GM10248 (cell line): ENCODE measurements at regions not wholly inside any gene's neighbourhood (a gene's known extent, or its start where the extent isn't known, plus 50 kb on each side); places are given as distances from the start of the nearest gene placed in this dataset.
A peak's percentile ranks its signal among the peaks of the same experiment; 100 is the strongest.

ENCODE experiments used
- CTCF ChIA-PET: fragments of 300-600 bp; sonication (Branson Sonifier 250); formaldehyde crosslinking; extraction: SDS; loops from one replicate; lab custom pipeline; 2021; ENCODE audit warnings: antibody characterized with exemption; lab: Yijun Ruan, JAX
- POLR2A ChIA-PET: fragments of 350-650 bp; sonication (Branson Sonifier 250); formaldehyde crosslinking; extraction: SDS; loops from one replicate; lab custom pipeline; 2020; ENCODE audit warnings: antibody characterized with exemption; lab: Yijun Ruan, JAX
- DNase-seq: peaks from one replicate; pipeline ENCODE4 v3.0.0; 2012; ENCODE audit errors: extremely low spot score
- TF ChIP-seq, protein P1 (sequence below): IDR thresholded peaks from 2 replicates; pipeline ENCODE4 v1.5.1; 2012; ENCODE audit warnings: mild to moderate bottlenecking, low read depth; ENCODE audit errors: extremely low read depth, missing control alignments, control extremely low read depth

DNA sequence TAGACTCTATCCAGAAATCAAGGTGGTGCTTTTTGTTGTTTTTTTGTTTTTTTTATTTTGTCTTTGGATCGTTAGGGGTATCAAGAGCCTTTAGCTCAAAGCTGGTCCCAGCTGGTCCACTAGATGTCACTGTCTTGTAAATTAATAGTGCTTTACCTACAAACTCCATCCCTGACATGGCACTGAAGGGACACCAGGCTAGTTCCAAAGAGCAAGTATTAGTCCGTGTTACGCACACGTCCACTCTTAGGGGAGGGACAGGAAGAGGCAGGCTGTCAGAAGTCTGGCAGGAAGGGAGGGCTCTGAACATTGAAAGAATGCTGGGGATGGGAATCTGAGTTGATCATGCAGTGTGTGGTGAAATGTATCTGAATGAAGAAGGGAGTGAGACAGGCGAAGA is 85.9 kb upstream of the CCBE1 start:
- POLR2A ChIA-PET, result no interaction called here
- peak; percentile 59 for DNase-seq
- TF ChIP-seq, protein P1, sequence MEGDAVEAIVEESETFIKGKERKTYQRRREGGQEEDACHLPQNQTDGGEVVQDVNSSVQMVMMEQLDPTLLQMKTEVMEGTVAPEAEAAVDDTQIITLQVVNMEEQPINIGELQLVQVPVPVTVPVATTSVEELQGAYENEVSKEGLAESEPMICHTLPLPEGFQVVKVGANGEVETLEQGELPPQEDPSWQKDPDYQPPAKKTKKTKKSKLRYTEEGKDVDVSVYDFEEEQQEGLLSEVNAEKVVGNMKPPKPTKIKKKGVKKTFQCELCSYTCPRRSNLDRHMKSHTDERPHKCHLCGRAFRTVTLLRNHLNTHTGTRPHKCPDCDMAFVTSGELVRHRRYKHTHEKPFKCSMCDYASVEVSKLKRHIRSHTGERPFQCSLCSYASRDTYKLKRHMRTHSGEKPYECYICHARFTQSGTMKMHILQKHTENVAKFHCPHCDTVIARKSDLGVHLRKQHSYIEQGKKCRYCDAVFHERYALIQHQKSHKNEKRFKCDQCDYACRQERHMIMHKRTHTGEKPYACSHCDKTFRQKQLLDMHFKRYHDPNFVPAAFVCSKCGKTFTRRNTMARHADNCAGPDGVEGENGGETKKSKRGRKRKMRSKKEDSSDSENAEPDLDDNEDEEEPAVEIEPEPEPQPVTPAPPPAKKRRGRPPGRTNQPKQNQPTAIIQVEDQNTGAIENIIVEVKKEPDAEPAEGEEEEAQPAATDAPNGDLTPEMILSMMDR, result peak; percentile 77
- CTCF ChIA-PET, result interaction anchor here (0.6 to 4.3 kb wide), 16 partner anchors 9 to 771 kb away, joined by 3 to 68 read pairs (median 4); partner anchors contain the start of gene CCBE1

DNA sequence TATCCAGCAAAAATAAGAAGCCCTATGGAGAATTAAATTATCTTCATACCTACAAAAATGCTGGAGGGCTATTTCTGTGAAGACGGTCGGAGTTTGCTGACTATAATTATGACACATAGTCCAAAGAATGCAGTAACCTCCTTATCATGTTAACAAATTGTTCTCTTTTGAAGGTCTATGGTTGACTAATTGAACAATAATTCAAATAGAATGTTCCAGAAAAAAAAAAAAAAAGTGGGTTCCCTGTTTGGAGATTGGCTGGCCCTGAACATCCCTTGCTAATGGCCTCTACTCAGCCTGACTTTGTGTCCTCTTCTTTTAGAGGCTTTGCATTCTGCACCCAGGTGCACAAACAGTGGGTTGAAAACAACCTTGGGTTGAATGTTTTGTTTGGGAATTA is 82.8 kb upstream of the CCBE1 start:
- no peak for DNase-seq
- ChIA-PET POLR2A (no interaction called here), CTCF (interaction anchor here (1.0 to 4.3 kb wide), 2 partner anchors 13 to 43 kb away, joined by 3 to 68 read pairs; no protein-coding TSS in a partner anchor)
- TF ChIP-seq, protein P1, result no peak

DNA sequence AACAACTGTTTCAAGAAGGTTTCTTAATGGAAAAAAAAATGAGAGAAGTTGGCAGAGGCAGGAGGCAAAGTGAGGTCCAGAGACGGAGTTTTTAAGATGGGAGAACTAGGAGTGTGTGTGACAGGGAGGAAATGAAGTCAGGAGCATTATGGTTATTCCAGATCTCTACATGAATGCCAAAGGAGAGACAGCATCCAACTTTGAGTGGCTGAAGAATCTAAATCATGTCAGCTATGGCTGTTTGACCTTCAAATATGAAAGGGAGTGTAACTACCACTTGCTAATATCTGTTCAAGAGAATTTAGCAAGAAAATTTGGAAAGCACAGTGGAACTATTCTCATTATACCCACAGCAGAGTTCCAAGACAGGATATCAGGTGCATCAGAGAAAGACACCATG is 81.2 kb upstream of the CCBE1 start:
- DNase-seq, result no peak
- POLR2A ChIA-PET, result no interaction called here
- TF ChIP-seq, protein P1, result no peak
- CTCF ChIA-PET, result no interaction called here

DNA sequence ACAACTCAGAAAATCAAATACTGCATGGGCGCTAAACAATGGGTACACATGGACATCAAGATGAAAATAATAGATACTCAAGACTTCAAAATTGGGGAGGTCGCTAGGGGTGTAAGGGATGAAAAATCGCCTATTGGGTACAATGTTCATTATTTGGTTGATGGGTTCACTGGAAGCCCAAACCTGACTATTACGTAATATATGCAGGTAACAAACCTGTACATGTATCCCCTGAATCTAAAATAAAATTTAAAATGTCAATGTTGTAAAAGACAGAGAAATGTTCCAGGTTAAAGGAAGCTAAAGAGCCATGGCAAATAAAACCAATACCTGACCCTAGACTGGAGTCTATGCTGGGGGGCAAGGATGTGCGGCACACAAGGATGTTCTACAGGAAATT is 80.4 kb upstream of the CCBE1 start:
- CTCF ChIA-PET, result no interaction called here
- POLR2A ChIA-PET, result no interaction called here
- TF ChIP-seq, protein P1, result no peak
- DNase-seq, result no peak

DNA sequence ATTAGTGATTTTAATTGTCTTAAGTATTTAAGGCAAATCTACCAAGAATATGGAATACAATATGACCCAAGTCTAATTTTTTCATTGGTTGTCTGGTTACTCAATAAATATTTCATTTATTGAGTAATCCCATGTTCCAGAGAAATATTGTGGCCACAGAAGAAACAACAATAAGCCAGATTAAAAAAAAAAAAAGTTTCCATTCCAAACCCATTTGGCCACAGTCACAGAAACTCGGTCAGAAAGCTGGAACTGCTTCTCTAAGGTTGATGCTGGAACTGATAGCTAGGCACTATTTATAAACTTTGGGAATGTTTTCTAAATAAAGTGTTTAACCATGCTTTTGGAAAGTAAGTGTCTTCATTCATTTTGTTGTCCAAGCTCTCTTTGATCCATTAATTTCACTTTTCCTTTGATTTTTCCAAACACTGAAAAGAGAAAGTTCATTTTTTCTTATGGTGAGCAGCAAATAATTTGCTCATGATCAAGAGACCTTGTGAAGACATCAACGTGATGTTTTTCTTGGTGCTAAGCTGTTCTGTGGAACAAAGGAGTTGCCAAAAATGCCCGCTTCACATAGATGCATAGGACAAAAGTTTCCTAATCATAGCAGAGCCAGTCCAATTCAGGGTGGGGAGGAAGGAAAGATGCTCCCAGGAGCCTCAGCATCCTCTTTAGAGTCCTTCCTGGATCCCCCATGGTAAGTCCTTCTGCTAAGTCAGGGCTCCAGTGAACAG is 72.1 kb upstream of the CCBE1 start:
- TF ChIP-seq, protein P1, result no peak
- no peak for DNase-seq
- CTCF ChIA-PET, result interaction anchor here (0.9 to 1.2 kb wide), 3 partner anchors 13 to 54 kb away, joined by 3 to 5 read pairs (median 3); no protein-coding TSS in a partner anchor
- POLR2A ChIA-PET, result no interaction called here

DNA sequence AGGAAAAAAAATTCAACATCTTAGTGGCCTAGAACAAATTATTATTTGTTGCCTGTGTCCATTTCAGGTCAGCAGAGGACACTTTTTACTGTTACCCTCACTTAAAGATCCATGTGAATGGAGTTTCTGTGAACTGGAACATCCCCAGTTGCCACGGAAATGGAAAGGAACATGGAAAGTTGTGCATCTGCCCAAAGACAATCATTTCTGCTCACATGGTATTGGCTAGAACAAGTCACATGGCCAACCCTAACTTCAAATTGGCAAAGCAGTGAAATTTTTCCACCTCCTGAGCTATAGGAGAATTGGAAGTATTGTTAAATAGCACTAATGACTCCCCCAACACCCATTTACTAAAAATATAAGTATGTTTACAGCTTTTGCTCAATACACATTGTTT is 71.2 kb upstream of the CCBE1 start:
- TF ChIP-seq, protein P1, result no peak
- CTCF ChIA-PET, result no interaction called here
- DNase-seq, result no peak
- POLR2A ChIA-PET, result no interaction called here

DNA sequence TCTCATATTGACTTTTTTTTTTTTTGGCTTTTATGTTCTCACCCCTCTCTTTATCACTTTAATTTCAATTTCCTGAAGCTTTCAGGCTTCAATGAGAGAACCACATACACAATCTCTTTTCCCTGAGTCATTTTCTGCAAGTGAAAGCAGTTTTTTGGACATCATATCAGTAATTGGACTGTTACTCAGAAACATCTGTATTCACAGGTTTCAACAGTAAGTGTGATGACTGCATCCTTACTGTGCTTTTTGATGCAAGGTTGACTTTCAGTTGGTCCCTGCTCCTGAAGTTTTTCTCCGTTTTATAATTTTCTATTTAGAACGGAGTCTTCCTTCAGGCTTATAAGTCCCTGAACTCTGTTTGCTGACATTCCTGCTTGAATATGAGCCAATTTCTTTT is 70.5 kb upstream of the CCBE1 start:
- ChIA-PET CTCF (interaction anchor here (1.4 to 1.7 kb wide), 3 partner anchors 13 to 56 kb away, joined by 3 to 6 read pairs (median 4); no protein-coding TSS in a partner anchor), POLR2A (no interaction called here)
- TF ChIP-seq, protein P1, result no peak
- no peak for DNase-seq
